ENCODE measurements at regions not wholly inside any gene's neighbourhood (a gene's known extent, or its start where the extent isn't known, plus 50 kb on each side); places are given as distances from the start of the nearest gene placed in this dataset.

DNA sequence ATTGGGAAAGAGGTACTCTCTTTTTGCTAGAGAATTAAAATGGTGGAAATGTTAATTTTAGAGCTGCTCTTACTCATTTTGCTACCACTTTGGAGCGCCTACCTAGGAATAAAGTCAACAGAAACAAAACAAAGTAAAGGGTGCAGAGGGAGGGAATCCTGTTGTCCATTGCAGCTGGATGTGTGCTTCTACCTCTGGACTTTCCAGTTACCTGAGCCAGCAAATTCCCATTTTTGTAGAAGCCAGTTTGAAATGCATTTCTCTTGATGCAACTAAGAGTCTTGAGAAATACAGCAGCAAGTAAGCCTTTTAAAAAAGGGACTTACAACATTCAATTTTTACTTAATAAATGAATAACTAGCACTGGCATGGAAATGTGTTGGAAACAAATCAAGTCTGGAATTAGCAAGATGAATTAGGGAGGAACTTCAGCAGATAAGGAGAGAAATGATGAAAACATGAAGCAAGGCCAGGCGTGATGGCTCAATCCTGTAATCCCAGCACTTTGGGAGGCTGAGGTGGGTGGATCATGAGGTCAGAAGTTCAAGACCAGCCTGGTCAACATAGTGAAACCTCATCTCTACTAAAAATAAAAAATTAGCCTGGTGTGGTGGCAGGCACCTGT lies 113.5 kb upstream of the CTTNBP2 start:
- POLR2A ChIA-PET (ENCODE audit: unreplicated experiment): no interaction called here

DNA sequence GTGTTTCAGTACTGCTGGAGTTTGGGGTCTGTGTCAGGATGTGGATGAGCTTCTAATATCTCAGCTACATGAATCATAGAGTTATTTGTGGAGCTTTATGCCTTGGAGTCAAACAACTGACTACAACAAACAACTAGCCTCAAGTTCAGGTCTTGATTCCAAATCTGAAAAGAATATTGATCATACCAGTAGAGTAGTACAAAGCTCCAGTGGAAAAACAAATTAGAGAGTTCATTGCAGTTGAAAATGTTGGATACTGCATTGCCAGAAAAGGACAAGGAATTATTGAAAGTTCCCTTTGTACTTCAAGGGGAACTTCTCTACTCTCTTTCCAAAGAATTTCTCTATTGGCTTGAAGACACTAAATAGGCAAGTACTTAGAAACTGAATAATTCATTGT lies 117.6 kb upstream of the CTTNBP2 start:
- intact Hi-C loops (cut with micrococcal nuclease): no loop called here
- Histone ChIP-seq H3K9ac (ENCODE audit: low read length) (no peak overlapping the region), H3K27me3 (ENCODE audit: low read length) (no peaks in the 10 kb centered on the region), H4K20me1 (ENCODE audit: low read length) (no peaks in the 10 kb centered on the region), H3F3A (ENCODE audit: low read length, unreplicated experiment) (no peaks in the 10 kb centered on the region), H3K36me3 (ENCODE audit: low read depth, low read length) (no peaks in the 10 kb centered on the region), H3K27ac (ENCODE audit: low read length) (no peak overlapping the region), H2AFZ (ENCODE audit: low read length) (no peak overlapping the region), H3K4me3 (ENCODE audit: low read length) (no peak overlapping the region), H3K9me3 (ENCODE audit: low read length) (no peaks in the 10 kb centered on the region), H3K79me2 (ENCODE audit: low read length) (no peaks in the 10 kb centered on the region), H3K4me1 (ENCODE audit: insufficient read depth, low read length) (peaks cover under 1% of the 10 kb centered on the region; the same call in 1 of the 2 replicates), H3K4me2 (ENCODE audit: low read length) (no peak overlapping the region), H3K9me2 (replicated peaks; ENCODE audit: low read length) (no peaks in the 10 kb centered on the region)
- BruUV-seq (replicated peaks): no TSS peak
- ChIA-PET POLR2A (ENCODE audit: unreplicated experiment) (no interaction called here), CTCF (no interaction called here)
- TF ChIP-seq, protein P1, sequence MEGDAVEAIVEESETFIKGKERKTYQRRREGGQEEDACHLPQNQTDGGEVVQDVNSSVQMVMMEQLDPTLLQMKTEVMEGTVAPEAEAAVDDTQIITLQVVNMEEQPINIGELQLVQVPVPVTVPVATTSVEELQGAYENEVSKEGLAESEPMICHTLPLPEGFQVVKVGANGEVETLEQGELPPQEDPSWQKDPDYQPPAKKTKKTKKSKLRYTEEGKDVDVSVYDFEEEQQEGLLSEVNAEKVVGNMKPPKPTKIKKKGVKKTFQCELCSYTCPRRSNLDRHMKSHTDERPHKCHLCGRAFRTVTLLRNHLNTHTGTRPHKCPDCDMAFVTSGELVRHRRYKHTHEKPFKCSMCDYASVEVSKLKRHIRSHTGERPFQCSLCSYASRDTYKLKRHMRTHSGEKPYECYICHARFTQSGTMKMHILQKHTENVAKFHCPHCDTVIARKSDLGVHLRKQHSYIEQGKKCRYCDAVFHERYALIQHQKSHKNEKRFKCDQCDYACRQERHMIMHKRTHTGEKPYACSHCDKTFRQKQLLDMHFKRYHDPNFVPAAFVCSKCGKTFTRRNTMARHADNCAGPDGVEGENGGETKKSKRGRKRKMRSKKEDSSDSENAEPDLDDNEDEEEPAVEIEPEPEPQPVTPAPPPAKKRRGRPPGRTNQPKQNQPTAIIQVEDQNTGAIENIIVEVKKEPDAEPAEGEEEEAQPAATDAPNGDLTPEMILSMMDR (conservative IDR thresholded peaks at IDR 0.05; ENCODE audit: low read depth, low read length): no peak
- TF ChIP-seq EZH2 (IDR thresholded peaks at IDR 0.05; ENCODE audit: low read length, unreplicated experiment): no peak
- TF ChIP-seq EZH2phosphoT487 (IDR thresholded peaks at IDR 0.05; ENCODE audit: borderline replicate concordance, low read length): no peak
- DNase-seq (no peak), ATAC-seq (no peak)

More for the DNA sequence above, 113.5 kb upstream of the CTTNBP2 start:
- H3K4me2 ChIP-seq (ENCODE audit: low read length): no peak overlapping the region
- CTCF ChIA-PET: no interaction called here
- H3K9me2 ChIP-seq (replicated peaks; ENCODE audit: low read length): no peaks in the 10 kb centered on the region
- H3K4me1 ChIP-seq (ENCODE audit: insufficient read depth, low read length): no peaks in the 10 kb centered on the region
- H2AFZ ChIP-seq (ENCODE audit: low read length): no peak overlapping the region
- H3K9me3 ChIP-seq (ENCODE audit: low read length): no peaks in the 10 kb centered on the region
- no peak overlapping the region for H3K9ac ChIP-seq (ENCODE audit: low read length)
- no peak for DNase-seq
- H4K20me1 ChIP-seq (ENCODE audit: low read length): no peaks in the 10 kb centered on the region
- H3K36me3 ChIP-seq (ENCODE audit: low read depth, low read length): no peaks in the 10 kb centered on the region
- no peak for ATAC-seq
- no TSS peak for BruUV-seq (replicated peaks)
- no peak overlapping the region for H3K4me3 ChIP-seq (ENCODE audit: low read length)
- intact Hi-C loops (cut with micrococcal nuclease): no loop called here
- no peak overlapping the region for H3K27ac ChIP-seq (ENCODE audit: low read length)
- H3F3A ChIP-seq (ENCODE audit: low read length, unreplicated experiment): no peaks in the 10 kb centered on the region
- no peaks in the 10 kb centered on the region for H3K79me2 ChIP-seq (ENCODE audit: low read length)
- TF ChIP-seq EZH2phosphoT487 (IDR thresholded peaks at IDR 0.05; ENCODE audit: borderline replicate concordance, low read length): no peak
- H3K27me3 ChIP-seq (ENCODE audit: low read length): no peaks in the 10 kb centered on the region

DNA sequence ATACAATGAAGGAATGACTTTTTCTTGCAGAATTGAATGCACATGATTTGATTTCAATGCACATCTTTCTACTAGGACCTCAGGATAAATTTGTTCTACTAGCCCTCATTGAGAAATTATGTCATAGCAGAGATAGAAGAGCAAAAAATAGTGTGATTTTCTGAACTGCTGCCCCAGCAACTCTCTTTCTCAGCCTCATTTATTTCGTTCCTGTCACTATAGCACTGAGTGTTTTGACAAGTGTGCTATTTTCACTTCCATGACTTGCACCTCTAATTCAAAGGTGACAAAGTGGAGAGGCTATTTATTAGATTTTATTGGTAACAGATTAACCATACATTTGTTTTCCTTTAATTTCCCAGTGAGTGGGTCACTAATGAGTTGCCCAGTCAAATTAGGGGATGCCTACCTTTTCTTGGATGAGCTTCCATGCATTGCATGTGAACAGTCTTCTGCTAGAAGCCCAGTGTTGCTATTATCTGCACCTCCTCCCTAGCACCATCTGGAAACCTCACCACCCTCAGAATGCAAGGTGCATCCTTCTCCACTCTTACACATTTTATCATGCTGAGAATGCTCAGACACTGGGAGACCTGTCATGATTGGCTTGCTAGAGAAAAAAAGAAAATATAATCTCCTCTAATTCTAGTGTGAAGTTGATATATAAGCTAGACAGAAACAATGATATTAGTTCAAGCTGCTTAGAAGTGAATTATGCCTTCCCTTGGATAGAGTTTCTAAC lies 119.6 kb upstream of the CTTNBP2 start:
- no peak overlapping the region for H3K4me2 ChIP-seq (ENCODE audit: low read length)
- H3K9ac ChIP-seq (ENCODE audit: low read length): no peak overlapping the region
- DNase-seq (no peak), ATAC-seq (no peak)
- no peak overlapping the region for H3K4me3 ChIP-seq (ENCODE audit: low read length)
- ChIA-PET CTCF (interaction anchor here (0.6 to 1.3 kb wide), 4 partner anchors 41 to 119 kb away, joined by 3 to 11 read pairs (median 3); partner anchors contain the start of gene CTTNBP2), POLR2A (ENCODE audit: unreplicated experiment) (interaction anchor here (0.5 kb wide), 1 partner anchor 41 kb away, joined by 4 read pairs; no protein-coding TSS in a partner anchor)
- H3K79me2 ChIP-seq (ENCODE audit: low read length): no peaks in the 10 kb centered on the region
- H3K36me3 ChIP-seq (ENCODE audit: low read depth, low read length): no peaks in the 10 kb centered on the region
- H3K4me1 ChIP-seq (ENCODE audit: insufficient read depth, low read length): peaks cover 20% of the 10 kb centered on the region
- no peaks in the 10 kb centered on the region for H3K9me3 ChIP-seq (ENCODE audit: low read length)
- no peaks in the 10 kb centered on the region for H3F3A ChIP-seq (ENCODE audit: low read length, unreplicated experiment)
- H3K27me3 ChIP-seq (ENCODE audit: low read length): no peaks in the 10 kb centered on the region
- no peak overlapping the region for H2AFZ ChIP-seq (ENCODE audit: low read length)
- intact Hi-C loops (cut with micrococcal nuclease): loop anchor here (2.0 kb wide), 1 partner anchor 112 kb away; no protein-coding TSS in a partner anchor
- H3K27ac ChIP-seq (ENCODE audit: low read length): no peak overlapping the region
- H3K9me2 ChIP-seq (replicated peaks; ENCODE audit: low read length): no peaks in the 10 kb centered on the region
- TF ChIP-seq EZH2 (IDR thresholded peaks at IDR 0.05; ENCODE audit: low read length, unreplicated experiment): no peak
- TF ChIP-seq, protein P1 (conservative IDR thresholded peaks at IDR 0.05; ENCODE audit: low read depth, low read length): no peak
- no peak for TF ChIP-seq EZH2phosphoT487 (IDR thresholded peaks at IDR 0.05; ENCODE audit: borderline replicate concordance, low read length)
- no TSS peak for BruUV-seq (replicated peaks)
- no peaks in the 10 kb centered on the region for H4K20me1 ChIP-seq (ENCODE audit: low read length)
